Caco-2 (cell line): ENCODE measurements at regions not wholly inside any gene's neighbourhood (a gene's known extent, or its start where the extent isn't known, plus 50 kb on each side); places are given as distances from the start of the nearest gene placed in this dataset.

Source experiments
- BruUV-seq: library from RNA; stranded (reverse); fragments of 400-500 nt; replicated peaks from 2 replicates; lab custom pipeline; 2021; lab: Mats Ljungman, UMichigan
- CTCF ChIA-PET: fragments of 300-600 bp; sonication (Branson Sonifier 250); formaldehyde crosslinking; loops from one replicate; lab custom pipeline; 2022; ENCODE audit warnings: antibody characterized with exemption; lab: Charles Lee
- POLR2A ChIA-PET: fragments of 300-600 bp; sonication (Branson Sonifier 250); formaldehyde crosslinking; loops from one replicate; lab custom pipeline; 2022; ENCODE audit warnings: antibody characterized with exemption; lab: Charles Lee
- DNase-seq, 2 experiments: peaks; one replicate each; pipeline versions ENCODE4 v3.0.0 to v3.0.0-alpha.2; 2020 to 2022
- H3K27me3 ChIP-seq: replicated peaks from 2 replicates; pipeline ENCODE4 v1.6.0; 2011; ENCODE audit warnings: low read length; ENCODE audit not compliant: control insufficient read depth, insufficient read depth
- H3K36me3 ChIP-seq: 2 replicates; pipeline ENCODE4 v1.5.1; 2011; ENCODE audit warnings: low read length; ENCODE audit not compliant: control insufficient read depth, insufficient read depth
- H3K4me1 ChIP-seq: fragments of 250-450 bp; sonication (Bioruptor Pico); 2 replicates; pipeline ENCODE4 v1.5.1; 2020; ENCODE audit warnings: mild to moderate bottlenecking
- H3K4me3 ChIP-seq: 2 replicates; pipeline ENCODE4 v1.5.1; 2011; ENCODE audit warnings: low read depth, mild to moderate bottlenecking, control low read depth, low read length
- H3K9me3 ChIP-seq: fragments of 250-450 bp; sonication (Bioruptor Pico); 2 replicates; pipeline ENCODE4 v1.5.1; 2020; ENCODE audit warnings: mild to moderate bottlenecking, moderate library complexity
- H3K27ac Mint-ChIP-seq: one replicate; pipeline ENCODE4 v1.8.0; 2022; ENCODE audit warnings: mixed read lengths; ENCODE audit not compliant: unreplicated experiment
- H3K27me3 Mint-ChIP-seq: one replicate; pipeline ENCODE4 v1.8.0; 2022; ENCODE audit warnings: mixed read lengths; ENCODE audit not compliant: insufficient read depth, unreplicated experiment
- H3K36me3 Mint-ChIP-seq: one replicate; pipeline ENCODE4 v1.8.0; 2022; ENCODE audit warnings: mild to moderate bottlenecking, mixed read lengths; ENCODE audit not compliant: insufficient read depth, unreplicated experiment
- H3K4me1 Mint-ChIP-seq: one replicate; pipeline ENCODE4 v1.8.0; 2022; ENCODE audit warnings: low read depth, mixed read lengths; ENCODE audit not compliant: unreplicated experiment
- H3K4me3 Mint-ChIP-seq: one replicate; pipeline ENCODE4 v1.8.0; 2022; ENCODE audit warnings: mild to moderate bottlenecking, moderate library complexity, mixed read lengths; ENCODE audit not compliant: unreplicated experiment
- H3K9me3 Mint-ChIP-seq: one replicate; pipeline ENCODE4 v1.8.0; 2022; ENCODE audit warnings: mixed read lengths; ENCODE audit not compliant: unreplicated experiment
- CTCF ChIP-seq, 2 experiments: fragments of 200-600 bp in 1 of 2; IDR thresholded peaks; 1 replicate in 1 of 2; 2 replicates in 1 of 2; pipeline versions ENCODE4 v1.5.1 to v1.8.0; 2011 to 2022; ENCODE audit warnings: antibody characterized with exemption in 1 of 2, control low read depth in 1 of 2, inconsistent platforms in 1 of 2, low read depth in 1 of 2, low read length in 1 of 2, mild to moderate bottlenecking in 1 of 2, moderate library complexity in 1 of 2; ENCODE audit not compliant: insufficient read depth in 1 of 2, severe bottlenecking in 1 of 2, unreplicated experiment in 1 of 2
- intact Hi-C: fragments of 100-400 bp; cut with micrococcal nuclease; formaldehyde crosslinking; loops from one replicate; pipeline ENCODE4 v1.10.0; 2022; ENCODE audit not compliant: unreplicated experiment

GRCh38 chr4:110309675-110310074, 111.3 kb upstream of the ELOVL6 start:
- Mint-ChIP-seq H3K9me3 (no peaks in the 10 kb centered on the region), H3K36me3 (no peaks in the 10 kb centered on the region), H3K27me3 (peaks cover 8% of the 10 kb centered on the region), H3K4me3 (no peak overlapping the region), H3K27ac (no peak overlapping the region), H3K4me1 (no peaks in the 10 kb centered on the region)
- ChIA-PET POLR2A (no interaction called here), CTCF (no interaction called here)
- no peak for TF ChIP-seq CTCF (IDR thresholded peaks at IDR 0.05; ENCODE audit: insufficient read depth in 1 of 2, low read depth in 1 of 2, low read length in 1 of 2, severe bottlenecking in 1 of 2, unreplicated experiment in 1 of 2)
- Histone ChIP-seq H3K4me3 (no peak overlapping the region), H3K36me3 (no peaks in the 10 kb centered on the region), H3K27me3 (no peaks in the 10 kb centered on the region; the same call in 1 of the 2 replicates), H3K4me1 (no peaks in the 10 kb centered on the region), H3K9me3 (no peaks in the 10 kb centered on the region)
- no TSS peak for BruUV-seq
- intact Hi-C loops, result loop anchor here (10.0 kb wide), 1 partner anchor 315 kb away; no protein-coding TSS in a partner anchor
- DNase-seq, result no peak

- peaks cover 5% of the 10 kb centered on the region for H3K27me3 Mint-ChIP-seq
- H3K36me3 Mint-ChIP-seq, result no peaks in the 10 kb centered on the region
- POLR2A ChIA-PET, result no interaction called here
- no TSS peak for BruUV-seq
- no peak for DNase-seq
- no peak for TF ChIP-seq CTCF (IDR thresholded peaks at IDR 0.05; ENCODE audit: insufficient read depth in 1 of 2, low read depth in 1 of 2, low read length in 1 of 2, severe bottlenecking in 1 of 2, unreplicated experiment in 1 of 2)
- intact Hi-C loops, result no loop called here
- H3K4me3 Mint-ChIP-seq, result no peak overlapping the region
- CTCF ChIA-PET, result no interaction called here
- H3K27ac Mint-ChIP-seq, result no peak overlapping the region
- no peaks in the 10 kb centered on the region for H3K9me3 Mint-ChIP-seq
- H3K36me3 ChIP-seq, result no peaks in the 10 kb centered on the region
- H3K4me1 ChIP-seq, result no peaks in the 10 kb centered on the region
- no peaks in the 10 kb centered on the region for H3K9me3 ChIP-seq
- H3K4me3 ChIP-seq, result no peak overlapping the region
- no peaks in the 10 kb centered on the region for H3K27me3 ChIP-seq
- no peaks in the 10 kb centered on the region for H3K4me1 Mint-ChIP-seq
These were observed 107.9 kb upstream of the ELOVL6 start for GRCh38 chr4:110306303-110306702.

- H3K27me3 ChIP-seq, result no peaks in the 10 kb centered on the region
- H3K4me3 ChIP-seq, result no peak overlapping the region
- no peaks in the 10 kb centered on the region for H3K36me3 ChIP-seq
- H3K9me3 ChIP-seq, result no peaks in the 10 kb centered on the region
- H3K4me3 Mint-ChIP-seq, result no peak overlapping the region
- H3K4me1 ChIP-seq, result no peaks in the 10 kb centered on the region
- no peak overlapping the region for H3K27ac Mint-ChIP-seq
- ChIA-PET CTCF (no interaction called here), POLR2A (no interaction called here)
- intact Hi-C loops, result no loop called here
- no peaks in the 10 kb centered on the region for H3K36me3 Mint-ChIP-seq
- no peak for DNase-seq
- BruUV-seq, result no TSS peak
- H3K9me3 Mint-ChIP-seq, result no peaks in the 10 kb centered on the region
- peaks cover 5% of the 10 kb centered on the region for H3K27me3 Mint-ChIP-seq
- no peak for TF ChIP-seq CTCF (IDR thresholded peaks at IDR 0.05; ENCODE audit: insufficient read depth in 1 of 2, low read depth in 1 of 2, low read length in 1 of 2, severe bottlenecking in 1 of 2, unreplicated experiment in 1 of 2)
- H3K4me1 Mint-ChIP-seq, result no peaks in the 10 kb centered on the region
These were observed 107.0 kb upstream of the ELOVL6 start for GRCh38 chr4:110305455-110305854.
